Kidney (tissue), 13 donors: ENCODE measurements at regions not wholly inside any gene's neighbourhood (a gene's known extent, or its start where the extent isn't known, plus 50 kb on each side); places are given as distances from the start of the nearest gene placed in this dataset.

Experiments used
- DNase-seq, 5 donors: peaks; one replicate each; pipeline ENCODE4 v3.0.0-alpha.2; 2013 to 2020
- FAIRE-seq: peaks from 2 replicates; lab custom pipeline; 2012; peaks lifted over from hg19 to GRCh38; lab: Jason Lieb, UNC
- H3K27ac ChIP-seq, 2 donors: one replicate each; pipeline ENCODE4 v1.7.0; 2013; ENCODE audit warnings: low read depth in 2 of 2, low read length in 2 of 2, inconsistent platforms in 1 of 2
- H3K27me3 ChIP-seq: one replicate; pipeline ENCODE4 v1.7.1; 2013; ENCODE audit warnings: low read length, inconsistent platforms; ENCODE audit not compliant: control insufficient read depth, insufficient read depth
- H3K36me3 ChIP-seq, 3 donors: one replicate each; pipeline versions ENCODE4 v1.7.0 to v1.7.1; 2013; ENCODE audit warnings: low read length in 3 of 3, control low read depth in 1 of 3, inconsistent platforms in 1 of 3; ENCODE audit not compliant: insufficient read depth in 3 of 3, control insufficient read depth in 2 of 3
- H3K4me1 ChIP-seq, 3 donors: one replicate each; pipeline versions ENCODE4 v1.7.0 to v1.7.1; 2013; ENCODE audit warnings: low read length in 3 of 3, inconsistent platforms in 1 of 3, low read depth in 1 of 3; ENCODE audit not compliant: control insufficient read depth in 2 of 3, insufficient read depth in 2 of 3
- H3K4me3 ChIP-seq, 3 donors: one replicate each; pipeline versions ENCODE4 v1.7.0 to v1.8.1; 2013; ENCODE audit warnings: low read length in 3 of 3, control low read depth in 1 of 3, inconsistent platforms in 1 of 3
- H3K9ac ChIP-seq, 3 donors: one replicate each; pipeline versions ENCODE4 v1.7.0 to v1.7.1; 2013; ENCODE audit warnings: low read length in 3 of 3, control low read depth in 1 of 3, inconsistent platforms in 1 of 3
- H3K9me3 ChIP-seq, 3 donors: one replicate each; pipeline versions ENCODE4 v1.7.0 to v1.7.1; 2013; ENCODE audit warnings: low read length in 3 of 3, control low read depth in 1 of 3, inconsistent platforms in 1 of 3; ENCODE audit not compliant: control insufficient read depth in 2 of 3, insufficient read depth in 1 of 3
- intact Hi-C: fragments of 100-400 bp; cut with DNase I; formaldehyde crosslinking; loops from one replicate; pipeline ENCODE4 v1.11.1; 2022
- TF ChIP-seq, protein P1 (sequence below): IDR thresholded peaks from 3 replicates; pipeline ENCODE4 v1.5.1; 2012; ENCODE audit warnings: mild to moderate bottlenecking, moderate library complexity, borderline replicate concordance; ENCODE audit not compliant: insufficient read depth; ENCODE audit errors: extremely low read depth
- donor health status: control.
- donor health status: control.
- donor health status: control.
- donor health status: control.
- donor health status: control.
- donor health status: DM: yes; HTN: yes; CAD: no.
- donor health status: Normal renal cell carcinoma (clear cell type).

DNA sequence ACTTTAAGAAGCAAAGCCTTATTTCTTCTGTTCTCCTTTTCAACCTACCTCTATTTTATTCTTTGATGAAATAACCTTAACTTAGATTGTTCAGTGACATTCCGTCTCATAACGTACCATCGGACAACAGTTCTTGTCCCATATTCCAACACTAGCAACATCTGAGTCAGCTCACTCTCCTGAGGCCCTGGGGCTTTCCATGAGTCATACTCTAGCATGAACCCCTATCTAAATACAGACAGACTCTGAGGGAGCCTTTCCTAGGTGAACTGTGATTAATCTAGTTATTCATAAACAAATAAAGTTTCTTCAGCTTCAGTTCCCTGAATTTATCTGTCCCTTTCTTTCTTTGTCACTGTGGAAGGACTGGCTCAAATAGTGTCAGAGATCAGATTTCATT lies 168.7 kb upstream of the LYZL1 start:
- intact Hi-C loops, result no loop called here
- no peak overlapping the region for H3K9ac ChIP-seq
- no peak for DNase-seq
- H3K36me3 ChIP-seq, result no peaks in the 10 kb centered on the region
- no peak for FAIRE-seq
- no peaks in the 10 kb centered on the region for H3K27me3 ChIP-seq
- no peak overlapping the region for H3K27ac ChIP-seq
- peaks cover 0 to 10% (median 0%) of the 10 kb centered on the region in 3 donors for H3K9me3 ChIP-seq
- no peaks in the 10 kb centered on the region for H3K4me1 ChIP-seq
- no peak overlapping the region for H3K4me3 ChIP-seq
- TF ChIP-seq, protein P1, sequence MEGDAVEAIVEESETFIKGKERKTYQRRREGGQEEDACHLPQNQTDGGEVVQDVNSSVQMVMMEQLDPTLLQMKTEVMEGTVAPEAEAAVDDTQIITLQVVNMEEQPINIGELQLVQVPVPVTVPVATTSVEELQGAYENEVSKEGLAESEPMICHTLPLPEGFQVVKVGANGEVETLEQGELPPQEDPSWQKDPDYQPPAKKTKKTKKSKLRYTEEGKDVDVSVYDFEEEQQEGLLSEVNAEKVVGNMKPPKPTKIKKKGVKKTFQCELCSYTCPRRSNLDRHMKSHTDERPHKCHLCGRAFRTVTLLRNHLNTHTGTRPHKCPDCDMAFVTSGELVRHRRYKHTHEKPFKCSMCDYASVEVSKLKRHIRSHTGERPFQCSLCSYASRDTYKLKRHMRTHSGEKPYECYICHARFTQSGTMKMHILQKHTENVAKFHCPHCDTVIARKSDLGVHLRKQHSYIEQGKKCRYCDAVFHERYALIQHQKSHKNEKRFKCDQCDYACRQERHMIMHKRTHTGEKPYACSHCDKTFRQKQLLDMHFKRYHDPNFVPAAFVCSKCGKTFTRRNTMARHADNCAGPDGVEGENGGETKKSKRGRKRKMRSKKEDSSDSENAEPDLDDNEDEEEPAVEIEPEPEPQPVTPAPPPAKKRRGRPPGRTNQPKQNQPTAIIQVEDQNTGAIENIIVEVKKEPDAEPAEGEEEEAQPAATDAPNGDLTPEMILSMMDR, result no peak

DNA sequence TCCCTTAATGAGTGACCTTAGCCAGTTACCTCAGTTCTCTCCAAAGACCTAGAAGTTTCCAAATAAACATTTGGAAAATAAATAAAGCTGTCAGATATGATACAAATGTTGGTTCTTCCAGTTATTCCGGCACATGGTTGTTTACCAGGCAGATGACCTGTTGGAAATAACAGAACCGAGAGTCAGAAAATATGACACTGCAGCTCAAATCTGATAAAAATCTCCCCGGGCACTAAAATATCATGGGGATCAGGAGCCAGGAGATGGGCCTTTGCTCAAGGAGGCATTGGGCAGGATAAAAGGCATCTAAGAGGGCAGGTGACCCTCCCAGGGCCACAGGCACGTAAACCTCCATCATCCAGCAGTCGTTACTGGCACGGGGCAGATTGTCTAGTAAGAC lies 164.0 kb upstream of the LYZL1 start:
- H3K36me3 ChIP-seq, result no peaks in the 10 kb centered on the region
- no peak for FAIRE-seq

DNA sequence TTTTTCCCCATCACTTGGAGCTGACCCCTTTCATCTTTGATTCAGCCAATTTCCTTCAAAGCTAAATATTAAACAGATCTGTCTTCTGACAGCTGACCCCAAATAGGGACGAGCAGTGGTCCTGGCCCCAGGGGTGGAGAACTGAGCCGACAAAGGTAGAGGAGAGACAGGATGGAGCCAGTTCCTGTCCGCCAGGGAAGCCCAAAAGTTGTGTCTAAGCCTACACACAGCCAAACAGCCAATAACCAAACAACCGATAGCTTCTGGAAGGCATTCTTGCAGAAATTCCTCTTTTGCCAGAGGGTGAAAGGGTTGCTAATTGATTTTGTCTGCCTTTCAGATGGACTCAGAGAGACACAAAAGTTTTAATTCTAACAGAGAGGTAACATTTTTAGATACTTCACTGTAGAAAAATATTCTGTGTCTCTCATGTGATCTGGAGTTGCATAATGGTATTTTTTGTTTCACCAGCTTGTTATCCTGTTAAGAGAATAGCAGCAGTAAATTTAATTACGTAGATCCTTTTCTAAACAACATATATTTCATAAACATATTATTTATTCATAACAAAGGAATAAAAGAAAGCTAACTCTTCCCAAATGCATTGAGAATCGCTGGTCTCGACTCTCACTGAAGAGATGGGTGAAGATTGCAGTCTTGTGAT lies 161.7 kb upstream of the LYZL1 start:
- intact Hi-C loops, result no loop called here
- FAIRE-seq (no peak), DNase-seq (no peak)
- no peak overlapping the region for H3K9ac ChIP-seq
- no peak overlapping the region for H3K4me3 ChIP-seq
- H3K4me1 ChIP-seq, result no peaks in the 10 kb centered on the region
- no peak overlapping the region for H3K27ac ChIP-seq
- H3K9me3 ChIP-seq, result no peaks in the 10 kb centered on the region
- H3K36me3 ChIP-seq, result no peaks in the 10 kb centered on the region
- TF ChIP-seq, protein P1, result no peak
- no peaks in the 10 kb centered on the region for H3K27me3 ChIP-seq

More for the DNA sequence above, 164.0 kb upstream of the LYZL1 start:
- DNase-seq, result no peak
- H3K9me3 ChIP-seq, result no peaks in the 10 kb centered on the region
- no peaks in the 10 kb centered on the region for H3K27me3 ChIP-seq
- H3K27ac ChIP-seq, result no peak overlapping the region
- no peak overlapping the region for H3K4me3 ChIP-seq
- intact Hi-C loops, result no loop called here
- no peaks in the 10 kb centered on the region for H3K4me1 ChIP-seq
- H3K9ac ChIP-seq, result no peak overlapping the region
- TF ChIP-seq, protein P1, result no peak

DNA sequence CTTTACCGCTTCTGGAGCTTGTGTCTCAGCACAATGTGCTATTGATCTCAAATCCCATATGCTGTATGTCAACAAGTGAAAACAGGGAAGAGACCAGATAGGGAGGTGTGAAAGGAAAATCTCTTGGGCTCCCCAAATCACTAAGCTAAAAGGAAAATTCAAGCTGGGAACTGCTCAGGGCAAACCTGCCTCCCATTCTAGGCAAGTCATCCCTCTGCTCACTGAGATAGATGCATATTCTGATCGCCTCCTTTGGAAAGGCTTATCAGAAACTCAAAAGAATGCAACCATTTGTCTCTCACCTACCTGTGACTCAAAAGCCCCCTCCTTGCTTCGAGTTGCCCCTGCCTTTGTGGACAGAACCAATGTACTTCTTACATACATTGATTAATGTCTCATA lies 161.1 kb upstream of the LYZL1 start:
- no peak for DNase-seq
- intact Hi-C loops, result no loop called here
- Histone ChIP-seq H3K27me3 (no peaks in the 10 kb centered on the region), H3K9ac (no peak overlapping the region), H3K4me3 (no peak overlapping the region), H3K4me1 (no peaks in the 10 kb centered on the region), H3K27ac (no peak overlapping the region), H3K36me3 (no peaks in the 10 kb centered on the region), H3K9me3 (no peaks in the 10 kb centered on the region)
- TF ChIP-seq, protein P1, result no peak
- FAIRE-seq, result no peak
